Neural progenitor cell (in vitro differentiated cells): ENCODE measurements at regions not wholly inside any gene's neighbourhood (a gene's known extent, or its start where the extent isn't known, plus 50 kb on each side); places are given as distances from the start of the nearest gene placed in this dataset.

Experiments
- DNase-seq: peaks from one replicate; pipeline ENCODE4 v3.0.0-alpha.2; 2016; ENCODE audit warnings: low spot score
- H2AFZ ChIP-seq: fragments of 200-600 bp; sonication (generic); replicated peaks from 2 replicates; pipeline ENCODE4 v1.6.1; 2016; ENCODE audit warnings: antibody characterized with exemption
- H3F3A ChIP-seq: fragments of 200-600 bp; sonication (generic); 2 replicates; pipeline ENCODE4 v1.6.1; 2016; ENCODE audit warnings: antibody characterized with exemption, low read depth
- H3K27ac ChIP-seq: fragments of 200-600 bp; sonication (generic); 2 replicates; pipeline ENCODE4 v1.5.1; 2016; ENCODE audit warnings: mild to moderate bottlenecking
- H3K27me3 ChIP-seq: fragments of 200-600 bp; sonication (generic); 2 replicates; pipeline ENCODE4 v1.6.1; 2016; ENCODE audit warnings: mild to moderate bottlenecking, moderate library complexity
- H3K36me3 ChIP-seq: fragments of 200-600 bp; sonication (generic); 2 replicates; pipeline ENCODE4 v1.5.1; 2016
- H3K4me1 ChIP-seq: fragments of 200-600 bp; sonication (generic); 2 replicates; pipeline ENCODE4 v1.6.1; 2016; ENCODE audit warnings: mixed run types
- H3K4me2 ChIP-seq: fragments of 200-600 bp; sonication (generic); 2 replicates; pipeline ENCODE4 v1.6.1; 2016
- H3K4me3 ChIP-seq: fragments of 200-600 bp; sonication (generic); 2 replicates; pipeline ENCODE4 v1.5.1; 2016
- H3K79me2 ChIP-seq: fragments of 200-600 bp; sonication (generic); 2 replicates; pipeline ENCODE4 v1.6.1; 2016; ENCODE audit warnings: low read depth
- H3K9ac ChIP-seq: fragments of 200-600 bp; sonication (generic); 2 replicates; pipeline ENCODE4 v1.6.1; 2016
- H3K9me3 ChIP-seq: fragments of 200-600 bp; sonication (generic); 2 replicates; pipeline ENCODE4 v1.5.1; 2016; ENCODE audit warnings: low read depth
- H4K20me1 ChIP-seq: fragments of 200-600 bp; sonication (generic); 2 replicates; pipeline ENCODE4 v1.6.1; 2016; ENCODE audit warnings: low read depth
- H3K27ac Mint-ChIP-seq: 3 replicates; pipeline ENCODE4 v1.8.0; 2021; ENCODE audit warnings: mixed read lengths
- H3K27me3 Mint-ChIP-seq: 2 replicates; pipeline ENCODE4 v1.8.0; 2022; ENCODE audit warnings: low read depth, mild to moderate bottlenecking, inconsistent platforms, moderate library complexity, mixed read lengths; ENCODE audit not compliant: insufficient read depth
- H3K36me3 Mint-ChIP-seq: 3 replicates; pipeline ENCODE4 v1.8.0; 2021; ENCODE audit warnings: mixed read lengths
- H3K4me1 Mint-ChIP-seq: 3 replicates; pipeline ENCODE4 v1.8.0; 2021; ENCODE audit warnings: mixed read lengths
- H3K4me3 Mint-ChIP-seq: 3 replicates; pipeline ENCODE4 v1.8.0; 2021; ENCODE audit warnings: mild to moderate bottlenecking, moderate library complexity, mixed read lengths
- H3K9me3 Mint-ChIP-seq: 3 replicates; pipeline ENCODE4 v1.8.0; 2020; ENCODE audit warnings: mixed read lengths
- CTCF ChIP-seq: fragments of 200-600 bp; sonication (generic); IDR thresholded peaks from 2 replicates; pipeline ENCODE4 v1.5.1; 2017; ENCODE audit warnings: antibody characterized with exemption, mild to moderate bottlenecking
- EZH2 ChIP-seq: fragments of 200-600 bp; sonication (generic); IDR thresholded peaks from 2 replicates; pipeline ENCODE4 v1.6.1; 2017; ENCODE audit warnings: antibody characterized with exemption, mild to moderate bottlenecking, moderate library complexity
- EZH2phosphoT487 ChIP-seq: fragments of 200-600 bp; sonication (generic); IDR thresholded peaks from 2 replicates; pipeline ENCODE4 v1.6.1; 2017; ENCODE audit warnings: antibody characterized with exemption

DNA sequence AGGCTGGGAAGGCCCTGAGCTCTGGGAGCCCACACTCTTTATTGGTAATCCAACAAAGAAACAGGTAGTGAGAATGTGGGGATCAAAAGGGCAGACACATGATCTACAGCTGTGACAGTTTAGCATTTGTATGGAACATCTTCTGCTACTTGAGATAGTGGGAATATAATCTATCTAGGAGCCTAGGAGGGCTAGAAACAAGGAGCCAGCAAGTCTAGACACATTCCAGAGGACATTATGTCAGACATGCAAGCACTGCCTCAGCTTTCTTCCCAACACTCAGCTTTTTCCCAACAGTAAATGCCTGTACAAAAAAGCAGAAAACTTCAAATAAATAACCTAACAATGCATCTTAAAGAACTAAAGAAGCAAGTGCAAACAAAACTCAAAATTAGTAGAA is 1150.6 kb upstream of the RAG2 start:
- Histone ChIP-seq H4K20me1 (no peaks in the 10 kb centered on the region), H3K9ac (no peak overlapping the region), H3K27ac (no peak overlapping the region), H3F3A (peaks cover 6% of the 10 kb centered on the region), H3K27me3 (no peaks in the 10 kb centered on the region), H3K4me2 (no peak overlapping the region), H3K4me3 (no peak overlapping the region), H3K4me1 (no peaks in the 10 kb centered on the region), H3K36me3 (no peaks in the 10 kb centered on the region), H2AFZ (no peak overlapping the region), H3K9me3 (no peaks in the 10 kb centered on the region), H3K79me2 (no peaks in the 10 kb centered on the region)
- Mint-ChIP-seq H3K4me1 (no peaks in the 10 kb centered on the region), H3K27ac (no peak overlapping the region), H3K9me3 (peaks cover 3% of the 10 kb centered on the region), H3K4me3 (no peak overlapping the region), H3K27me3 (no peaks in the 10 kb centered on the region), H3K36me3 (no peaks in the 10 kb centered on the region)
- no peak for TF ChIP-seq CTCF
- TF ChIP-seq EZH2phosphoT487: no peak
- no peak for TF ChIP-seq EZH2
- DNase-seq: no peak

- H3K9me3 ChIP-seq: no peaks in the 10 kb centered on the region
- H3K9me3 Mint-ChIP-seq: peaks cover 3% of the 10 kb centered on the region
Measured at GRCh38 chr11:37747121-37747520, 1149.1 kb upstream of the RAG2 start.

GRCh38 chr11:37727371-37727770 is 1129.3 kb upstream of the RAG2 start:
- H3K27ac Mint-ChIP-seq: no peak overlapping the region
- H4K20me1 ChIP-seq: no peaks in the 10 kb centered on the region
- no peak overlapping the region for H3K4me2 ChIP-seq
- no peaks in the 10 kb centered on the region for H3K27me3 Mint-ChIP-seq
- H3K9ac ChIP-seq: no peak overlapping the region
- no peaks in the 10 kb centered on the region for H3K4me1 ChIP-seq
- H3K9me3 ChIP-seq: no peaks in the 10 kb centered on the region
- H3K4me3 Mint-ChIP-seq: no peak overlapping the region
- no peaks in the 10 kb centered on the region for H3K36me3 Mint-ChIP-seq
- no peaks in the 10 kb centered on the region for H3K27me3 ChIP-seq
- TF ChIP-seq EZH2 (no peak), CTCF (no peak), EZH2phosphoT487 (no peak)
- no peak overlapping the region for H3K4me3 ChIP-seq
- H3K9me3 Mint-ChIP-seq: no peaks in the 10 kb centered on the region
- no peak overlapping the region for H2AFZ ChIP-seq
- no peak overlapping the region for H3K27ac ChIP-seq
- no peaks in the 10 kb centered on the region for H3F3A ChIP-seq
- no peaks in the 10 kb centered on the region for H3K79me2 ChIP-seq
- no peaks in the 10 kb centered on the region for H3K4me1 Mint-ChIP-seq
- H3K36me3 ChIP-seq: no peaks in the 10 kb centered on the region
- no peak for DNase-seq

More at GRCh38 chr11:37747121-37747520, 1149.1 kb upstream of the RAG2 start:
- H3K4me2 ChIP-seq: no peak overlapping the region
- no peaks in the 10 kb centered on the region for H4K20me1 ChIP-seq
- Mint-ChIP-seq H3K4me1 (no peaks in the 10 kb centered on the region), H3K27ac (no peak overlapping the region), H3K4me3 (no peak overlapping the region), H3K27me3 (no peaks in the 10 kb centered on the region), H3K36me3 (no peaks in the 10 kb centered on the region)
- no peaks in the 10 kb centered on the region for H3K27me3 ChIP-seq
- no peak overlapping the region for H2AFZ ChIP-seq
- H3K4me3 ChIP-seq: no peak overlapping the region
- no peaks in the 10 kb centered on the region for H3K36me3 ChIP-seq
- DNase-seq: no peak
- H3K4me1 ChIP-seq: no peaks in the 10 kb centered on the region
- H3K27ac ChIP-seq: no peak overlapping the region
- peaks cover 13% of the 10 kb centered on the region for H3F3A ChIP-seq
- no peaks in the 10 kb centered on the region for H3K79me2 ChIP-seq
- TF ChIP-seq EZH2 (no peak), CTCF (no peak), EZH2phosphoT487 (no peak)
- H3K9ac ChIP-seq: no peak overlapping the region

- H3K36me3 Mint-ChIP-seq: no peaks in the 10 kb centered on the region
- H3K27me3 Mint-ChIP-seq: no peaks in the 10 kb centered on the region
- H3K4me1 Mint-ChIP-seq: no peaks in the 10 kb centered on the region
Measured at GRCh38 chr11:37724315-37724714, 1126.3 kb upstream of the RAG2 start.

More at GRCh38 chr11:37724315-37724714, 1126.3 kb upstream of the RAG2 start:
- Mint-ChIP-seq H3K9me3 (no peaks in the 10 kb centered on the region), H3K4me3 (no peak overlapping the region), H3K27ac (no peak overlapping the region)
- H3K4me1 ChIP-seq: no peaks in the 10 kb centered on the region
- no peak overlapping the region for H3K4me3 ChIP-seq
- TF ChIP-seq EZH2 (no peak), CTCF (no peak), EZH2phosphoT487 (no peak)
- no peaks in the 10 kb centered on the region for H3K27me3 ChIP-seq
- H3K9me3 ChIP-seq: no peaks in the 10 kb centered on the region
- no peaks in the 10 kb centered on the region for H3K36me3 ChIP-seq
- no peak overlapping the region for H2AFZ ChIP-seq
- no peak overlapping the region for H3K27ac ChIP-seq
- H4K20me1 ChIP-seq: no peaks in the 10 kb centered on the region
- no peaks in the 10 kb centered on the region for H3K79me2 ChIP-seq
- H3K9ac ChIP-seq: no peak overlapping the region
- no peak for DNase-seq
- H3F3A ChIP-seq: no peaks in the 10 kb centered on the region
- H3K4me2 ChIP-seq: no peak overlapping the region
